B cell (primary cell): ENCODE measurements at regions not wholly inside any gene's neighbourhood (a gene's known extent, or its start where the extent isn't known, plus 50 kb on each side); places are given as distances from the start of the nearest gene placed in this dataset.

ENCODE experiments used
- ATAC-seq: fragments of 200-7000 bp; cut with Tn5 transposase; one replicate; pipeline ENCODE4 v1.10.0; 2021; ENCODE audit warnings: low read depth, mild to moderate bottlenecking, moderate number of reproducible peaks, moderate library complexity
- CTCF ChIA-PET: fragments of 350-600 bp; sonication (Branson Sonifier 250); formaldehyde crosslinking; loops from one replicate; lab custom pipeline; 2021; ENCODE audit warnings: antibody characterized with exemption, inconsistent platforms; lab: Charles Lee
- POLR2A ChIA-PET: fragments of 350-600 bp; sonication (Branson Sonifier 250); formaldehyde crosslinking; loops from one replicate; lab custom pipeline; 2021; ENCODE audit warnings: antibody characterized with exemption; lab: Charles Lee
- DNase-seq: peaks from one replicate; pipeline ENCODE4 v3.0.0; 2013
- H2AFZ ChIP-seq: 2 replicates; pipeline ENCODE4 v1.6.1; 2012; ENCODE audit warnings: mild to moderate bottlenecking, low read depth, low read length; ENCODE audit not compliant: insufficient read depth, poor library complexity, severe bottlenecking
- H3K27ac ChIP-seq, 2 donors: 1 replicate in 1 of 2; 2 replicates in 1 of 2; pipeline ENCODE4 v1.5.1; 2012 to 2013; ENCODE audit warnings: low read length in 2 of 2, mild to moderate bottlenecking in 2 of 2, moderate library complexity in 1 of 2
- H3K27me3 ChIP-seq, 4 experiments: fragments of 200-600 bp in 1 of 4; sonication (generic) in 1 of 4; replicated peaks in 1 of 4; 1 replicate in 2 of 4; 2 replicates in 2 of 4; pipeline versions ENCODE4 v1.6.1 to v1.7.0; 2013 to 2016; ENCODE audit warnings: low read length in 3 of 4, mild to moderate bottlenecking in 2 of 4, mixed read lengths in 1 of 4, moderate library complexity in 1 of 4; ENCODE audit not compliant: insufficient read depth in 4 of 4, control insufficient read depth in 3 of 4; ENCODE audit errors: control extremely low read depth in 1 of 4
- H3K36me3 ChIP-seq, 2 experiments: replicated peaks in 1 of 2; 1 replicate in 1 of 2; 2 replicates in 1 of 2; pipeline versions ENCODE4 v1.6.1 to v1.7.1; 2013; ENCODE audit warnings: low read length in 1 of 2; ENCODE audit not compliant: insufficient read depth in 2 of 2, control insufficient read depth in 1 of 2; ENCODE audit errors: control extremely low read depth in 1 of 2, extremely low read depth in 1 of 2
- H3K4me1 ChIP-seq, 2 donors: fragments of 200-600 bp in 1 of 2; sonication (generic) in 1 of 2; 1 replicate in 1 of 2; 2 replicates in 1 of 2; pipeline versions ENCODE4 v1.5.1 to v1.6.1; 2013 to 2017; ENCODE audit warnings: low read length in 2 of 2; ENCODE audit not compliant: control insufficient read depth in 2 of 2, insufficient read depth in 2 of 2
- H3K4me2 ChIP-seq: replicated peaks from 2 replicates; pipeline ENCODE3; 2012; ENCODE audit warnings: mild to moderate bottlenecking, low read depth, low read length; ENCODE audit not compliant: poor library complexity, severe bottlenecking
- H3K4me3 ChIP-seq, 5 experiments: fragments of 200-600 bp in 1 of 5; sonication (generic) in 1 of 5; 1 replicate in 3 of 5; 2 replicates in 2 of 5; pipeline versions ENCODE4 v1.5.1 to v1.7.0; 2011 to 2016; ENCODE audit warnings: low read length in 4 of 5, mild to moderate bottlenecking in 4 of 5, low read depth in 2 of 5, control low read depth in 1 of 5, moderate library complexity in 1 of 5; ENCODE audit not compliant: insufficient read depth in 1 of 5; ENCODE audit errors: control extremely low read depth in 1 of 5, extremely low read depth in 1 of 5
- H3K79me2 ChIP-seq: fragments of 200-600 bp; sonication (generic); one replicate; pipeline ENCODE4 v1.6.0; 2016; ENCODE audit warnings: low read length; ENCODE audit not compliant: control insufficient read depth, insufficient read depth
- H3K9ac ChIP-seq: fragments of 200-600 bp; sonication (generic); 2 replicates; pipeline ENCODE4 v1.6.1; 2017; ENCODE audit warnings: mild to moderate bottlenecking, low read length, moderate library complexity
- H3K9me3 ChIP-seq, 3 donors: one replicate each; pipeline versions ENCODE4 v1.6.1 to v1.7.1; 2013; ENCODE audit warnings: low read length in 2 of 3; ENCODE audit not compliant: control insufficient read depth in 2 of 3, insufficient read depth in 1 of 3; ENCODE audit errors: control extremely low read depth in 1 of 3
- H4K20me1 ChIP-seq: 2 replicates; pipeline ENCODE4 v1.6.0; 2012; ENCODE audit warnings: mild to moderate bottlenecking, low read length; ENCODE audit not compliant: insufficient read depth, control insufficient read depth, poor library complexity, severe bottlenecking
- H3K27ac Mint-ChIP-seq: one replicate; pipeline ENCODE4 v1.8.0; 2021; ENCODE audit warnings: mixed read lengths
- H3K27me3 Mint-ChIP-seq: one replicate; pipeline ENCODE4 v1.8.0; 2021; ENCODE audit warnings: mixed read lengths
- H3K4me1 Mint-ChIP-seq: one replicate; pipeline ENCODE4 v1.8.0; 2021; ENCODE audit warnings: mixed read lengths
- H3K4me3 Mint-ChIP-seq: one replicate; pipeline ENCODE4 v1.8.0; 2021; ENCODE audit warnings: mixed read lengths
- H3K9me3 Mint-ChIP-seq: one replicate; pipeline ENCODE4 v1.8.0; 2022; ENCODE audit warnings: mixed read lengths; ENCODE audit not compliant: insufficient read depth
- EZH2 ChIP-seq: IDR thresholded peaks from 2 replicates; pipeline ENCODE4 v1.6.1; 2012; ENCODE audit warnings: borderline replicate concordance, low read depth, mild to moderate bottlenecking, moderate library complexity, low read length; ENCODE audit not compliant: insufficient read depth, poor library complexity, severe bottlenecking
- WGBS: methylation state at CpG from one replicate; pipeline ENCODE4 v1.1.5; 2013; ENCODE audit warnings: missing lambda C conversion rate; ENCODE audit not compliant: insufficient coverage; 5-methylcytosine and 5-hydroxymethylcytosine counted together
- intact Hi-C: fragments of 100-400 bp; cut with micrococcal nuclease; formaldehyde crosslinking; loops from one replicate; pipeline ENCODE4 v1.10.0; 2022
- TF ChIP-seq, protein P1 (sequence below): fragments of 200-600 bp; IDR thresholded peaks from one replicate; pipeline ENCODE4 v1.8.0; 2022; ENCODE audit warnings: antibody characterized with exemption, mild to moderate bottlenecking

- Histone ChIP-seq H3K4me3 (no peak overlapping the region), H3K36me3 (no peaks in the 10 kb centered on the region), H4K20me1 (no peaks in the 10 kb centered on the region), H3K27ac (no peak overlapping the region), H3K4me1 (no peaks in the 10 kb centered on the region), H3K9ac (no peak overlapping the region), H3K27me3 (peaks cover 0 to 3% (median 1%) of the 10 kb centered on the region in 4 experiments), H3K4me2 (no peak overlapping the region), H2AFZ (no peak overlapping the region), H3K9me3 (peaks cover 2 to 7% (median 3%) of the 10 kb centered on the region in 3 donors), H3K79me2 (no peaks in the 10 kb centered on the region)
- H3K27ac Mint-ChIP-seq, result no peak overlapping the region
- DNase-seq, result no peak
- ATAC-seq, result no peak
- no peak overlapping the region for H3K4me3 Mint-ChIP-seq
- intact Hi-C loops, result no loop called here
- POLR2A ChIA-PET, result no interaction called here
- WGBS, result 79% methylated on average over 3 of the region's 3 CpGs
- CTCF ChIA-PET, result interaction anchor here (0.6 kb wide), 1 partner anchor 21 kb away, joined by 5 read pairs; no protein-coding TSS in a partner anchor
- H3K4me1 Mint-ChIP-seq, result peaks cover 4% of the 10 kb centered on the region
- TF ChIP-seq, protein P1, sequence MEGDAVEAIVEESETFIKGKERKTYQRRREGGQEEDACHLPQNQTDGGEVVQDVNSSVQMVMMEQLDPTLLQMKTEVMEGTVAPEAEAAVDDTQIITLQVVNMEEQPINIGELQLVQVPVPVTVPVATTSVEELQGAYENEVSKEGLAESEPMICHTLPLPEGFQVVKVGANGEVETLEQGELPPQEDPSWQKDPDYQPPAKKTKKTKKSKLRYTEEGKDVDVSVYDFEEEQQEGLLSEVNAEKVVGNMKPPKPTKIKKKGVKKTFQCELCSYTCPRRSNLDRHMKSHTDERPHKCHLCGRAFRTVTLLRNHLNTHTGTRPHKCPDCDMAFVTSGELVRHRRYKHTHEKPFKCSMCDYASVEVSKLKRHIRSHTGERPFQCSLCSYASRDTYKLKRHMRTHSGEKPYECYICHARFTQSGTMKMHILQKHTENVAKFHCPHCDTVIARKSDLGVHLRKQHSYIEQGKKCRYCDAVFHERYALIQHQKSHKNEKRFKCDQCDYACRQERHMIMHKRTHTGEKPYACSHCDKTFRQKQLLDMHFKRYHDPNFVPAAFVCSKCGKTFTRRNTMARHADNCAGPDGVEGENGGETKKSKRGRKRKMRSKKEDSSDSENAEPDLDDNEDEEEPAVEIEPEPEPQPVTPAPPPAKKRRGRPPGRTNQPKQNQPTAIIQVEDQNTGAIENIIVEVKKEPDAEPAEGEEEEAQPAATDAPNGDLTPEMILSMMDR, result no peak
- TF ChIP-seq EZH2, result no peak
- peaks cover 11% of the 10 kb centered on the region for H3K27me3 Mint-ChIP-seq
- H3K9me3 Mint-ChIP-seq, result peaks cover 3% of the 10 kb centered on the region
Observed at GRCh38 chr7:35467456-35467978, 213.6 kb upstream of the TBX20 start.

DNA sequence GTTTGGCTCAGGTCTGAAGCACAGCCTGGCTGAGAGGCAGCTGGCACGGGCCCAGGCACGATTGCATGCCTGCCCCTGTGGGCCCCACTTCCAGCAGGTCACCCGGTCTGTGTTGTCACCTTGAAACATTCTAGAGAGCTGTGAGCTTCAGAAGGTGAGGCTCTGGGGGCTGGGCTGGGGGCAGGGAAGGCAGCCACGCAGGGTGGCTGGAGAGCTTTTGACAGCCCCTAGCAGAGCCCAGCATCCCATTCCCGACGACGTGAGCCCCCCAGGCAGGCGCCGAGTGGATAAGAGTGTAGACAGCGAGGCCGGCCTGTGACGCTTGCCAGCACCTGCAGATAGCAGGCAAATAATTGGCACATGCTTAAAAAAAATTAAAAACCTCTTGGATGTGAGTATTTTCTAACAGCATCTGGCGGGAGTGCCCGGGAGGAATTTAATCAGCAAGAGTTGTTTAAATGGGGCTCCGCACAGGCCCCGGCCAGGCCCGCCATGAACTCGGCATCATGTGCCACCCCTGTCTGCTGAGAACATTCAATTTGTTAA lies 212.0 kb upstream of the TBX20 start:
- no peak for TF ChIP-seq EZH2
- TF ChIP-seq, protein P1, result no peak
- Mint-ChIP-seq H3K27ac (no peak overlapping the region), H3K9me3 (peaks cover 3% of the 10 kb centered on the region), H3K4me1 (peaks cover 4% of the 10 kb centered on the region), H3K27me3 (peaks cover 5% of the 10 kb centered on the region), H3K4me3 (no peak overlapping the region)
- H3K4me3 ChIP-seq, result no peak overlapping the region
- CTCF ChIA-PET, result no interaction called here
- H3K4me2 ChIP-seq, result no peak overlapping the region
- intact Hi-C loops, result no loop called here
- 81% methylated on average over 11 of the region's 18 CpGs for WGBS
- no peak overlapping the region for H3K9ac ChIP-seq
- H3K9me3 ChIP-seq, result peaks cover 2 to 7% (median 3%) of the 10 kb centered on the region in 3 donors
- H3K27me3 ChIP-seq, result peaks cover 0 to 3% (median 0%) of the 10 kb centered on the region in 4 experiments
- no peaks in the 10 kb centered on the region for H3K79me2 ChIP-seq
- no peak overlapping the region for H2AFZ ChIP-seq
- no peaks in the 10 kb centered on the region for H4K20me1 ChIP-seq
- no peak for DNase-seq
- no peaks in the 10 kb centered on the region for H3K4me1 ChIP-seq
- H3K27ac ChIP-seq, result no peak overlapping the region
- no peaks in the 10 kb centered on the region for H3K36me3 ChIP-seq
- POLR2A ChIA-PET, result no interaction called here
- ATAC-seq, result no peak
